BJ (cell line): ENCODE measurements at regions not wholly inside any gene's neighbourhood (a gene's known extent, or its start where the extent isn't known, plus 50 kb on each side); places are given as distances from the start of the nearest gene placed in this dataset.
A peak's percentile ranks its signal among the peaks of the same experiment; 100 is the strongest.

Experiments used
- CTCF ChIA-PET: fragments of 350-600 bp; formaldehyde crosslinking; extraction: SDS; loops from one replicate; lab custom pipeline; 2021; ENCODE audit warnings: antibody characterized with exemption, inconsistent platforms; lab: Yijun Ruan, JAX
- POLR2A ChIA-PET: fragments of 300-600 bp; sonication (Branson Sonifier 250); formaldehyde crosslinking; extraction: SDS; loops from one replicate; lab custom pipeline; 2021; ENCODE audit warnings: antibody characterized with exemption; lab: Charles Lee
- DNase-seq: peaks from one replicate; pipeline ENCODE4 v3.0.0-alpha.2; 2011; ENCODE audit warnings: low read depth
- H3K27me3 ChIP-seq: 2 replicates; pipeline ENCODE4 v1.6.0; 2011; ENCODE audit warnings: low read length; ENCODE audit not compliant: control insufficient read depth, insufficient read depth
- H3K36me3 ChIP-seq: 2 replicates; pipeline ENCODE4 v1.5.1; 2011; ENCODE audit warnings: low read length; ENCODE audit not compliant: control insufficient read depth, insufficient read depth
- H3K4me3 ChIP-seq: 2 replicates; pipeline ENCODE4 v1.5.1; 2011; ENCODE audit warnings: low read depth, mild to moderate bottlenecking, control low read depth, low read length
- CTCF ChIP-seq: IDR thresholded peaks from 2 replicates; pipeline ENCODE4 v1.5.1; 2011; ENCODE audit warnings: low read depth, mild to moderate bottlenecking, control low read depth, inconsistent platforms, low read length, moderate library complexity; ENCODE audit not compliant: insufficient read depth

- Histone ChIP-seq H3K27me3 (no peaks in the 10 kb centered on the region), H3K4me3 (no peak overlapping the region), H3K36me3 (no peaks in the 10 kb centered on the region)
- DNase-seq, result no peak
- ChIA-PET CTCF (interaction anchor here (1.2 to 5.9 kb wide), 2 partner anchors 19 to 30 kb away, joined by 3 to 38 read pairs; no protein-coding TSS in a partner anchor), POLR2A (no interaction called here)
- no peak for TF ChIP-seq CTCF
Measured at GRCh38 chr15:31459400-31459748, 132.7 kb downstream of the KLF13 start.

- no peak for DNase-seq
- no peak overlapping the region for H3K4me3 ChIP-seq
- 0 out of 2 replicates have a peak, but pooled peaks cover 4% of the 10 kb centered on the region for H3K27me3 ChIP-seq
- ChIA-PET POLR2A (no interaction called here), CTCF (interaction anchor here (2.1 to 5.9 kb wide), 2 partner anchors 12 to 28 kb away, joined by 7 to 38 read pairs; no protein-coding TSS in a partner anchor)
- H3K36me3 ChIP-seq, result no peaks in the 10 kb centered on the region
- no peak for TF ChIP-seq CTCF
Measured at GRCh38 chr15:31461375-31461774, 134.7 kb downstream of the KLF13 start.

- Histone ChIP-seq H3K27me3 (0 out of 2 replicates have a peak, but pooled peaks cover 4% of the 10 kb centered on the region), H3K4me3 (no peak overlapping the region), H3K36me3 (no peaks in the 10 kb centered on the region)
- POLR2A ChIA-PET, result no interaction called here
- no peak for DNase-seq
- TF ChIP-seq CTCF, result peak; percentile 38
- CTCF ChIA-PET, result interaction anchor here (1.0 to 5.9 kb wide), 3 partner anchors 11 to 27 kb away, joined by 3 to 38 read pairs (median 7); no protein-coding TSS in a partner anchor
Measured at GRCh38 chr15:31461911-31462480, 135.4 kb downstream of the KLF13 start.

- no peak for TF ChIP-seq CTCF
- no peak overlapping the region for H3K4me3 ChIP-seq
- POLR2A ChIA-PET, result no interaction called here
- no peaks in the 10 kb centered on the region for H3K36me3 ChIP-seq
- CTCF ChIA-PET, result interaction anchor here (1.3 to 5.9 kb wide), 2 partner anchors 9 to 25 kb away, joined by 4 to 38 read pairs; no protein-coding TSS in a partner anchor
- DNase-seq, result no peak
- H3K27me3 ChIP-seq, result peaks cover 4% of the 10 kb centered on the region; the same call in 1 of the 2 replicates
Measured at GRCh38 chr15:31463521-31464102, 137.0 kb downstream of the KLF13 start.
